Left cardiac atrium (tissue), 4 donors: ENCODE measurements at regions not wholly inside any gene's neighbourhood (a gene's known extent, or its start where the extent isn't known, plus 50 kb on each side); places are given as distances from the start of the nearest gene placed in this dataset.
"Not testable (repeated sequence)": the region's sequence is repeated elsewhere in the genome, so short reads cannot be mapped to it uniquely, and the experiment has no call there.

Experiments
- ATAC-seq, 2 donors: fragments of 200-7000 bp; cut with Tn5 transposase; one replicate each; pipeline ENCODE4 v1.9.1; 2020; ENCODE audit warnings: mild to moderate bottlenecking in 2 of 2, moderate library complexity in 2 of 2
- DNase-seq: peaks from one replicate; pipeline ENCODE4 v3.0.0-alpha.2; 2020
- intact Hi-C, 2 donors: fragments of 100-400 bp; cut with DNase I; formaldehyde crosslinking; loops; one replicate each; pipeline versions ENCODE4 v1.14.1 to v1.15.1; 2022 to 2023
- donor health status: DM: no; HTN: yes; CAD: no.
- donor health status: DM: no; HTN: yes; CAD: no; lungs with severe emphysema.
- donor health status: DM: yes; HTN: yes; CAD: no.
- donor health status: Dilated cardiomyopathy.

GRCh38 chrX:40387311-40387710 is 193.5 kb upstream of the ATP6AP2 start:
- ATAC-seq, intact Hi-C loops, DNase-seq: not testable (repeated sequence)

GRCh38 chrX:40385682-40386081 is 195.1 kb upstream of the ATP6AP2 start:
- no peak for DNase-seq
- intact Hi-C loops: no loop called here
- no peak for ATAC-seq

- DNase-seq (no peak), ATAC-seq (no peak)
- intact Hi-C loops: no loop called here
These were observed 195.5 kb upstream of the ATP6AP2 start for GRCh38 chrX:40385256-40385655.

GRCh38 chrX:40383969-40384368 is 196.8 kb upstream of the ATP6AP2 start:
- DNase-seq (no peak), ATAC-seq (no peak)
- intact Hi-C loops: no loop called here

- DNase-seq (no peak), ATAC-seq (no peak)
- intact Hi-C loops: no loop called here
These were observed 197.4 kb upstream of the ATP6AP2 start for GRCh38 chrX:40383360-40383759.

- DNase-seq (no peak), ATAC-seq (peak in 1 of 2 donors; percentile 37)
- intact Hi-C loops: no loop called here
These were observed 199.9 kb upstream of the ATP6AP2 start for GRCh38 chrX:40380655-40381488.

- ATAC-seq (no peak), DNase-seq (no peak)
- intact Hi-C loops: no loop called here
These were observed 203.1 kb upstream of the ATP6AP2 start for GRCh38 chrX:40377684-40378083.

- DNase-seq (no peak), ATAC-seq (no peak)
- intact Hi-C loops: no loop called here
These were observed 206.3 kb upstream of the ATP6AP2 start for GRCh38 chrX:40374486-40374885.

GRCh38 chrX:40373641-40374040 is 207.1 kb upstream of the ATP6AP2 start:
- DNase-seq (no peak), ATAC-seq (no peak)
- intact Hi-C loops: no loop called here

GRCh38 chrX:40373025-40373424 is 207.7 kb upstream of the ATP6AP2 start:
- no peak for ATAC-seq
- DNase-seq: no peak

GRCh38 chrX:40371376-40371775 is 209.4 kb upstream of the ATP6AP2 start:
- intact Hi-C loops: no loop called here
- DNase-seq: no peak
- no peak for ATAC-seq

More at GRCh38 chrX:40373025-40373424, 207.7 kb upstream of the ATP6AP2 start:
- intact Hi-C loops: no loop called here

- DNase-seq (no peak), ATAC-seq (no peak)
- intact Hi-C loops: no loop called here
These were observed 212.1 kb upstream of the ATP6AP2 start for GRCh38 chrX:40368611-40369061.

GRCh38 chrX:40366661-40367060 is 214.1 kb upstream of the ATP6AP2 start:
- no peak for ATAC-seq
- intact Hi-C loops: no loop called here
- no peak for DNase-seq

- DNase-seq, ATAC-seq, intact Hi-C loops: not testable (repeated sequence)
These were observed 218.5 kb upstream of the ATP6AP2 start for GRCh38 chrX:40362291-40362690.

- DNase-seq: no peak
- no peak for ATAC-seq
- intact Hi-C loops: no loop called here
These were observed 220.2 kb upstream of the ATP6AP2 start for GRCh38 chrX:40360557-40360956.

GRCh38 chrX:40359593-40359992 is 221.2 kb upstream of the ATP6AP2 start:
- DNase-seq (no peak), ATAC-seq (no peak)
- intact Hi-C loops: no loop called here

- ATAC-seq (no peak), DNase-seq (no peak)
- intact Hi-C loops: no loop called here
These were observed 221.8 kb upstream of the ATP6AP2 start for GRCh38 chrX:40358994-40359393.

GRCh38 chrX:40349251-40349650 is 231.5 kb upstream of the ATP6AP2 start:
- intact Hi-C loops: no loop called here
- ATAC-seq: no peak
- no peak for DNase-seq

- ATAC-seq (no peak), DNase-seq (no peak)
- intact Hi-C loops: no loop called here
These were observed 234.4 kb upstream of the ATP6AP2 start for GRCh38 chrX:40346379-40346778.

- intact Hi-C loops: no loop called here
- ATAC-seq: no peak
- DNase-seq: no peak
These were observed 237.5 kb upstream of the ATP6AP2 start for GRCh38 chrX:40343319-40343718.

GRCh38 chrX:40340116-40340515 is 240.7 kb upstream of the ATP6AP2 start:
- intact Hi-C loops: no loop called here

More at GRCh38 chrX:40340116-40340515, 240.7 kb upstream of the ATP6AP2 start:
- ATAC-seq: no peak
- DNase-seq: no peak
